HCT116 (cell line): ENCODE measurements at regions not wholly inside any gene's neighbourhood (a gene's known extent, or its start where the extent isn't known, plus 50 kb on each side); places are given as distances from the start of the nearest gene placed in this dataset.

Source experiments
- ATAC-seq: fragments of 200-7000 bp; cut with Tn5 transposase; 2 replicates; pipeline ENCODE4 v1.9.1; 2020; ENCODE audit warnings: mild to moderate bottlenecking, moderate library complexity
- BruUV-seq: library from RNA; stranded (reverse); fragments of 400-500 nt; replicated peaks from 2 replicates; lab custom pipeline; 2021; lab: Mats Ljungman, UMichigan
- CTCF ChIA-PET: fragments of 300-600 bp; sonication (Branson Sonifier 250); formaldehyde crosslinking; loops from one replicate; lab custom pipeline; 2021; ENCODE audit warnings: antibody characterized with exemption; lab: Charles Lee
- POLR2A ChIA-PET: fragments of 300-600, 350-600 bp; sonication (Branson Sonifier 250); formaldehyde crosslinking; loops from one replicate; lab custom pipeline; 2021; ENCODE audit warnings: antibody characterized with exemption; lab: Charles Lee
- RAD21 ChIA-PET, 2 experiments: fragments of 300-600 bp; sonication (Branson Sonifier 250); formaldehyde crosslinking; loops; one replicate each; lab custom pipeline; 2023; ENCODE audit warnings: low total read pairs in 2 of 2; ENCODE audit not compliant: uncharacterized antibody in 2 of 2, unreplicated experiment in 2 of 2, low non-redundant PET in 1 of 2; lab: Charles Lee
- DNase-seq: peaks from one replicate; pipeline ENCODE4 v3.0.0-alpha.2; 2010; ENCODE audit warnings: low read depth, low spot score
- H2AFZ ChIP-seq: fragments of 200-600 bp; shearing (Covaris generic), sonication (generic); 2 replicates; pipeline ENCODE4 v1.6.1; 2017; ENCODE audit warnings: low read depth, mixed run types, mixed read lengths, antibody characterized with exemption, low read length; ENCODE audit not compliant: poor library complexity, severe bottlenecking
- H3K27ac ChIP-seq: 2 replicates; pipeline ENCODE4 v1.5.1; 2012; ENCODE audit warnings: low read depth, low read length
- H3K27me3 ChIP-seq: fragments of 200-600 bp; sonication (generic); 2 replicates; pipeline ENCODE4 v1.6.1; 2016; ENCODE audit warnings: mixed run types, low read length, mixed read lengths; ENCODE audit not compliant: insufficient read depth
- H3K36me3 ChIP-seq, 2 experiments: fragments of 200-500 bp in 1 of 2; fragments of 200-600 bp in 1 of 2; sonication (Bioruptor generic) in 1 of 2; sonication (generic) in 1 of 2; 2 replicates each; pipeline versions ENCODE4 v1.5.1 to v1.6.1; 2014 to 2016; ENCODE audit warnings: low read length in 2 of 2, inconsistent platforms in 1 of 2, mixed read lengths in 1 of 2, mixed run types in 1 of 2; ENCODE audit not compliant: insufficient read depth in 2 of 2, control insufficient read depth in 1 of 2
- H3K4me1 ChIP-seq, 2 experiments: fragments of 200-600 bp in 1 of 2; sonication (generic) in 1 of 2; 2 replicates each; pipeline versions ENCODE4 v1.5.1 to v1.6.1; 2012 to 2017; ENCODE audit warnings: low read length in 2 of 2, inconsistent platforms in 1 of 2, mild to moderate bottlenecking in 1 of 2, mixed read lengths in 1 of 2, mixed run types in 1 of 2, moderate library complexity in 1 of 2; ENCODE audit not compliant: insufficient read depth in 2 of 2, control insufficient read depth in 1 of 2
- H3K4me2 ChIP-seq: fragments of 200-600 bp; sonication (generic); 2 replicates; pipeline ENCODE4 v1.6.1; 2017; ENCODE audit warnings: mixed run types, low read length, mixed read lengths
- H3K4me3 ChIP-seq, 2 experiments: fragments of 200-600 bp in 1 of 2; sonication (generic) in 1 of 2; replicated peaks in 1 of 2; 2 replicates each; pipeline ENCODE4 v1.5.1; 2011 to 2016; ENCODE audit warnings: low read length in 2 of 2, control low read depth in 1 of 2, low read depth in 1 of 2, mild to moderate bottlenecking in 1 of 2, mixed read lengths in 1 of 2, mixed run types in 1 of 2
- H3K79me2 ChIP-seq: fragments of 200-600 bp; sonication (generic); 2 replicates; pipeline ENCODE4 v1.6.1; 2017; ENCODE audit warnings: mild to moderate bottlenecking, mixed run types, low read length, moderate library complexity, mixed read lengths; ENCODE audit not compliant: insufficient read depth
- H3K9ac ChIP-seq: fragments of 200-600 bp; sonication (generic); 2 replicates; pipeline ENCODE4 v1.6.1; 2016; ENCODE audit warnings: low read length, mixed read lengths
- H3K9me2 ChIP-seq: fragments of 200-600 bp; sonication (generic), shearing (Covaris generic); 2 replicates; pipeline ENCODE4 v1.6.1; 2017; ENCODE audit warnings: mixed run types, mild to moderate bottlenecking, moderate library complexity; ENCODE audit not compliant: insufficient read depth
- H3K9me3 ChIP-seq, 2 experiments: fragments of 200-500 bp in 1 of 2; fragments of 200-600 bp in 1 of 2; sonication (Bioruptor generic) in 1 of 2; sonication (generic) in 1 of 2; 2 replicates each; pipeline ENCODE4 v1.6.1; 2014 to 2017; ENCODE audit warnings: low read length in 2 of 2, mixed read lengths in 2 of 2, inconsistent platforms in 1 of 2, low read depth in 1 of 2, mild to moderate bottlenecking in 1 of 2, mixed run types in 1 of 2, moderate library complexity in 1 of 2; ENCODE audit not compliant: control insufficient read depth in 1 of 2, insufficient read depth in 1 of 2
- H4K20me1 ChIP-seq: fragments of 200-600 bp; sonication (generic), shearing (Covaris generic); 2 replicates; pipeline ENCODE4 v1.6.1; 2017; ENCODE audit warnings: mixed run types, mild to moderate bottlenecking, moderate library complexity; ENCODE audit not compliant: insufficient read depth
- ATF3 ChIP-seq: IDR thresholded peaks from 2 replicates; pipeline ENCODE4 v1.6.1; 2012
- CBX3 ChIP-seq: IDR thresholded peaks from 2 replicates; pipeline ENCODE4 v1.6.1; 2012; ENCODE audit warnings: low read depth
- CEBPB ChIP-seq: IDR thresholded peaks from 2 replicates; pipeline ENCODE4 v1.6.1; 2012; ENCODE audit warnings: low read depth
- ELF1 ChIP-seq: IDR thresholded peaks from 2 replicates; pipeline ENCODE4 v1.6.1; 2012; ENCODE audit warnings: low read depth, borderline replicate concordance
- EZH2 ChIP-seq: fragments of 200-600 bp; sonication (generic); IDR thresholded peaks from 2 replicates; pipeline ENCODE4 v1.6.1; 2017; ENCODE audit warnings: antibody characterized with exemption, mixed run types
- EZH2phosphoT487 ChIP-seq: fragments of 200-600 bp; IDR thresholded peaks from 2 replicates; pipeline ENCODE4 v1.6.1; 2018; ENCODE audit warnings: antibody characterized with exemption, borderline replicate concordance
- POLR2A ChIP-seq: IDR thresholded peaks from 2 replicates; pipeline ENCODE4 v1.7.0; 2011; ENCODE audit warnings: borderline replicate concordance; ENCODE audit not compliant: insufficient read depth, insufficient read length; ENCODE audit errors: extremely low read depth
- POLR2AphosphoS5 ChIP-seq: IDR thresholded peaks from 2 replicates; pipeline ENCODE4 v1.6.1; 2011; ENCODE audit warnings: mild to moderate bottlenecking, low read depth, low read length, moderate library complexity
- RAD21 ChIP-seq: IDR thresholded peaks from 2 replicates; pipeline ENCODE4 v1.6.1; 2012; ENCODE audit warnings: low read depth, mild to moderate bottlenecking
- SP1 ChIP-seq: IDR thresholded peaks from 2 replicates; pipeline ENCODE4 v1.6.1; 2012; ENCODE audit warnings: low read depth
- SRF ChIP-seq: IDR thresholded peaks from 2 replicates; pipeline ENCODE4 v1.6.1; 2012; ENCODE audit warnings: low read depth
- TCF7L2 ChIP-seq: IDR thresholded peaks from 2 replicates; pipeline ENCODE4 v1.7.0; 2011; ENCODE audit warnings: borderline replicate concordance, inconsistent platforms; ENCODE audit not compliant: insufficient read depth, insufficient read length; ENCODE audit errors: extremely low read depth
- ZBTB33 ChIP-seq: IDR thresholded peaks from 2 replicates; pipeline ENCODE4 v1.6.1; 2011; ENCODE audit warnings: mild to moderate bottlenecking, low read length, moderate library complexity; ENCODE audit not compliant: insufficient replicate concordance; ENCODE audit errors: extremely low read depth
- ZFX ChIP-seq: fragments of 450-650 bp; IDR thresholded peaks from 2 replicates; pipeline ENCODE4 v1.6.1; 2017
- intact Hi-C: fragments of 100-400 bp; cut with micrococcal nuclease; formaldehyde crosslinking; loops from 2 replicates; pipeline ENCODE4 v1.10.0; 2022

- DNase-seq: no peak
- H3K9me3 ChIP-seq: peaks cover 3 to 6% of the 10 kb centered on the region in 2 experiments; a peak in 2 of 4 replicates
- no peaks in the 10 kb centered on the region for H3K4me1 ChIP-seq
- no peak overlapping the region for H3K9ac ChIP-seq
- RAD21 ChIA-PET: no interaction called here
- H4K20me1 ChIP-seq: no peaks in the 10 kb centered on the region
- H3K36me3 ChIP-seq: no peaks in the 10 kb centered on the region
- no peak overlapping the region for H2AFZ ChIP-seq
- CTCF ChIA-PET: no interaction called here
- TF ChIP-seq TCF7L2 (no peak), EZH2 (no peak), ELF1 (no peak), ZBTB33 (no peak), SP1 (no peak), RAD21 (no peak), CEBPB (no peak), SRF (no peak)
- POLR2A ChIA-PET: no interaction called here
- intact Hi-C loops: no loop called here
- no peak overlapping the region for H3K27ac ChIP-seq
- no peak for ATAC-seq
- H3K9me2 ChIP-seq: no peaks in the 10 kb centered on the region
- no TSS peak for BruUV-seq
- no peaks in the 10 kb centered on the region for H3K27me3 ChIP-seq
- H3K4me3 ChIP-seq: no peak overlapping the region
- H3K4me2 ChIP-seq: no peak overlapping the region
- H3K79me2 ChIP-seq: no peaks in the 10 kb centered on the region
Observed at GRCh38 chr16:59116744-59117143, 382.6 kb upstream of the GOT2 start.

GRCh38 chr16:59114790-59115189 lies 380.7 kb upstream of the GOT2 start:
- ATAC-seq: no peak
- H2AFZ ChIP-seq: no peak overlapping the region
- CTCF ChIA-PET: no interaction called here
- H3K9me2 ChIP-seq: no peaks in the 10 kb centered on the region
- BruUV-seq: no TSS peak
- H3K27ac ChIP-seq: no peak overlapping the region
- RAD21 ChIA-PET: no interaction called here
- peaks cover 3 to 15% of the 10 kb centered on the region in 2 experiments; a peak in 2 of 4 replicates for H3K9me3 ChIP-seq
- TF ChIP-seq ZBTB33: no peak
- TF ChIP-seq ZFX: no peak
- TF ChIP-seq EZH2phosphoT487: no peak
- no peak for TF ChIP-seq ATF3
- no peak for TF ChIP-seq SRF
- TF ChIP-seq CBX3: no peak
- TF ChIP-seq POLR2AphosphoS5: no peak
- TF ChIP-seq ELF1: no peak
- no peak for TF ChIP-seq POLR2A
- no peak for TF ChIP-seq SP1
- POLR2A ChIA-PET: no interaction called here
- H3K27me3 ChIP-seq: no peaks in the 10 kb centered on the region
- H3K36me3 ChIP-seq: no peaks in the 10 kb centered on the region
- no peaks in the 10 kb centered on the region for H4K20me1 ChIP-seq
- intact Hi-C loops: no loop called here
- H3K4me1 ChIP-seq: no peaks in the 10 kb centered on the region
- no peak overlapping the region for H3K4me3 ChIP-seq
- H3K9ac ChIP-seq: no peak overlapping the region
- no peaks in the 10 kb centered on the region for H3K79me2 ChIP-seq
- H3K4me2 ChIP-seq: no peak overlapping the region
- DNase-seq: no peak
